HG02759 (cell line): ENCODE measurements at regions not wholly inside any gene's neighbourhood (a gene's known extent, or its start where the extent isn't known, plus 50 kb on each side); places are given as distances from the start of the nearest gene placed in this dataset.

Experiments
- ATAC-seq: cut with Tn5 transposase; IDR thresholded peaks from one replicate; pipeline ENCODE4 v1.9.1; 2021; ENCODE audit warnings: mild to moderate bottlenecking, moderate library complexity; ENCODE audit not compliant: unreplicated experiment

- ATAC-seq, result no peak
Measured at GRCh38 chr2:122363885-122364284, 608.4 kb downstream of the TSN start.

DNA sequence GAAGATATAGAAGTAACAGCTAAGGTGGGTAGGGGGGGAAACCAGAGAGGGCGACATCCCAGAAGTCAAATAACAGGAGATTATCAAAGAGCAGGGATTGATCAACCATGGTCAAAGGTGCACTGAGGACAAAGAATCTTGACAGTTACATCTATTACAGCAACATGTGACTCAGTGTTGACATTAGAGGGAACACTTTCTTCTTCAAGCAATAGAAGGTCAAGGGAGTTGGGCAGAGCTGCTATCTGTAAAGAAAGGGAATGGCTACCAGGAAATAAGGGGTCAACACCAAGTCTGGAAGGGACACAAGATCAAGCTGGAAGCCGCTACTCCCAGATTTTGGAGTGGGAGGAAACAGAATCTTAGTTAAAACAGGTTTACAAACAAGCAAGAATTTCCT, 611.0 kb downstream of the TSN start:
- no peak for ATAC-seq

- no peak for ATAC-seq
Measured at GRCh38 chr2:122366969-122367645, 611.7 kb downstream of the TSN start.

GRCh38 chr2:122367646-122368010, 612.2 kb downstream of the TSN start:
- no peak for ATAC-seq

DNA sequence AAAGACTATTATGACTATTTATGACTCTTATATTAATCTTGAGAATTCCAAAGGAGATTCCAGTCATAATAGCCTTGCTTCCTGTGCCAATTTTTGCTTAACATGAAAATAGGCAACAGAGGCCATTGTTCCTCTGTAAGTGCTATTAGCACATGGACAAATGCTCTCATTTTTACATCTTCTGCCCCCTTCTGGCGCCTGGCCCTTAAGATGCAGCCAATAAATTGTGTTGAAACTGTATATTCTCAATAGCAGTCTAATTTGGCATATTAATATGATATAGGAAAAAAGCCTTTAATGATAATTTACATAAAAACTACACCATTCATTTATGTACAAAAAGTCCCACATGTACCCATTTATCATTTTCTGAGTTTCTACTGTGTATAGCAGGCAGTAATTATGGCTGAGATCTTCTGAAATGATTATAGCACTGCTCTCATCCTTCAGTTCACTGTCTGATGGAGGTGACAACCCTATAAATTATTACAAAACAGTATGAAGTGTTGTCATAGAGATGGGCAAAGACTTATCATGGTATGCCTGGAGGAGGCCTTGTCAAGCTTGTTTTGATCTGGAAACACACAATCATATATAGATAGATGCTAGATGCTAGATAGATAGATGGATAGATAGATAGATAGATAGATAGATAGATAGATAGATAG, 613.3 kb downstream of the TSN start:
- no peak for ATAC-seq

DNA sequence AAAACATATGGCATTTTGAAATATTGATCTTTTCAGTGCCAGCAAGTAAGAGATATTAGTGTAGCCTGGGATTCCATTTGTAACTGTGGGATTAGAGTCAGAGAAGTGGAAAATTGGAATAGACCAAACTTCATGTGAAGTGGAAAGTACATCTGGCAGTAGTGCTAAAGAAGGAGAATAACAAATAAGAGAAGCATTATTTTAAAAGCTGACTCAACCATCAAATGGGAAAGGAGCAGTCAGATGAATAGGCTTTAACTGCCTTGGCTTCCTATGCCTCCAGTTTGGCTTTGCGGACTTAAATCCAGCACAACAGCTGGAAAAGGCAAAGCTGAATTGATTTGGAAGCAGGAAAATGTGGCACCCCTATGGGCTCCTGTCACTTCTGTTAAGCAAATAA, 623.1 kb downstream of the TSN start:
- no peak for ATAC-seq

DNA sequence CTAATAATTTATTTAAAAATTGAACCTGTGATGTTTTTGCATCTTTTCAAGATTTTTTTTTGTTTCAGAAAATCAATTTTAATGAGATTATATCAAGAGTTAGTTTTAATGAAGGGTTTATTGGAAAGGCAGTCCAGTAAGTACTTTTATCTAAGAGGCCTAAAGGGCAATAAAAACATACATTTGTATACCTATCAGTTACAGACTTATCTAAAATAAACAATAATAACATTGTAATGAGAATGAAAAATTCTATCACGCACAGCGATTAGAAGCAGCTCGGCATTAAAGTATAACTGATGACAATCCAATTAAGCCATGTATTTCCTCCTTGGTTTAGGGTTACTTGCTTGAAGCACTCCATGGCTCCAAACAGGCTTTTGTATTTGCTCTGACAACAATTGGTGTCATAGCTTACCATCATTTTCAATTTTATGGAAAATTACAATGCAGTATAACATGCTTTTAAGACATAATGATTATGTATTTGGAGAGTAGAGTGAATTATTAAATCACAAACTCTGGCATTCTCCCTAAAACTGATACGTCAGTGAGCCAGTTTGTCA, 629.4 kb downstream of the TSN start:
- no peak for ATAC-seq

DNA sequence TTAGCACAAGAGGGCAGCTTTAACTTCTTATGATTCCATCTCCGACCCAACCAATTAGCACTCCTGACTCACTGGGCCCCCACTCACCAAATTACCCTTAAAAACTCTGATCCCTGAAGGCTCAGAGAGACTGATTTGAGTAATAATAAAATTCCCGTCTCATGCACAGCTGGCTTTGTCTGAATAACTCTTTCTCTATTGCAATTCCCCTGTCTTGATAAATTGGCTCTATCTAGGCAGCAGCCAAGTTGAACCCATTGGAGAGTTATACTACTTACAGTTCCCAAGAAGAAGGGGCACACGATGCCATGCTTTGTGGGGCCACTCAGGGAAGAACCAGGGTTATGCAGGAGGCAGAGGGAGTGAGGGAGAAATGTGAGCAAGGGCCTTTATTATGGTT, 632.8 kb downstream of the TSN start:
- no peak for ATAC-seq

DNA sequence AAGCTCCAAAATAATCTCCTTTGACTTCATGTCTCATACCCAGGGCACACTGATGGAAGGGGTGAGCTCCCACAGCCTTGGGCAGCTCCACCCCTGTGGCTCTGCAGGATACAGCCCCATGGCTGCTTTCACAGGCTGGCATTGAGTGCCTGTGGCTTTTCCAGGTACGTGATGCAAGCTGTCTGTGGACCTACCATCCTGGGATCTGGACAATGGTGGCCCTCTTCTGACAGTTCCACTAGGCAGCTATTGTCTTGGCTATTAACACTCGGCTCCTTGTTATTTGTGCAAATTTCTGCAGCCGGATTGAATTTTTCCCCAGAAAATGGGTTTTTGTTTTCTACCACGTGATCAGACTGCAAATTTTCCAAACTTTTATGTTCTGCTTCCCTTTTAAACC, 634.2 kb downstream of the TSN start:
- no peak for ATAC-seq

GRCh38 chr2:122390406-122390805, 635.0 kb downstream of the TSN start:
- ATAC-seq, result peak; percentile 70

DNA sequence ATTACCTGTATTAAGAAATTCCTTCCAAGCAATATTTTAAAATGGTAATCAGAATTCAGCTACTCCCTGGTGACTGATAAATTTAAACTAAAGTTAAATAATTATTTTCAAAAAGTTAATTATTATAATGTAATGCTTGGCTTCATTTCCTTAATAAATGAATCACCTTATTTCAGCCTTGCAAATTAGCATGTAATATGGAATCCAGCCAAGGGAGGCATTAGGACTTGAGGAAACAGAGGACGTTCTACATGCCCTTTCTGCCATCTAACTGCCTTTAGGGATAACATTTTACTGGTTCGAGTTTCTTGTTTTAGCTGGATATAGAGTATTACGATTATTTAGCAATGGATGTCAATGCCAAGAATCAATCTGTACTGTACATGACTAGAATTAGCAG, 636.3 kb downstream of the TSN start:
- no peak for ATAC-seq

DNA sequence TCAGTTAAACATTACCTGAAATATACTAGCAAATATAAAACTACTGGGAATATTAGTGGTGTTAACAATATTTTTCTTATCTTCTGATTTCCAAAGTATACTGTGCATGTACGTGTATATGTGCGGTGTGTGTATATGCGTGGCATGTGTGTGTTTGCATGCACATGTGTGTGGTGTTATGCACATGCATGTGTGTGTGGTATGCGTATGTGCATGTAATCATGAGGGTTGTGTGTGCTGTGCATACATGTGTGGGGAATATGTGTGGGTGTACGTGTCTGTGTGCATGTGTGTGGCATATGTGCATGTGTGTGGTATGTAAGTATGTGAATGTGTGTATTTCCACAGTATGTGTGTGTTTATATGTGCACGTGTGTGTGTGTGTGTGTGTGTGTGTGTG, 640.2 kb downstream of the TSN start:
- ATAC-seq, result no peak

- no peak for ATAC-seq
Measured at GRCh38 chr2:122411231-122411630, 655.8 kb downstream of the TSN start.

DNA sequence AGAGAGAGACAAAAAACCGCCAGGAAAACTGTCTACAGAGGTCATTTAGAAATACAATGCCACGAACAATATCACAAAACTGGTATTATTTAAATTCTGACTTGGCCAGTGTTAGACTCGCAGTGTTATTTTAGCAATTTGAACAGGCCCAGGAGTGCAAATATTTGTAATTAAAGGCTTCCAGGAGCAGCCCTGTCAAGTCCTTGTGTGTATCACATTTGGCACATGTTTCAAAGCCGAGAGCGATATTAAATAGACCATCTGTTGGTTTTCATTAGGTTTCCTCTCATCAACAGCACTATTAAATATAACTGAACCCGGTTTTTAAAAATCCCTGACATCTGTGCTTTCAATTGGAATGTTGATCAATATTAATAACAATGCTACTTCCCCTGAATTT, 656.9 kb downstream of the TSN start:
- ATAC-seq, result no peak

- no peak for ATAC-seq
Measured at GRCh38 chr2:122414902-122415301, 659.5 kb downstream of the TSN start.

- no peak for ATAC-seq
Measured at GRCh38 chr2:122417114-122417513, 661.7 kb downstream of the TSN start.

- no peak for ATAC-seq
Measured at GRCh38 chr2:122421775-122422174, 666.3 kb downstream of the TSN start.

DNA sequence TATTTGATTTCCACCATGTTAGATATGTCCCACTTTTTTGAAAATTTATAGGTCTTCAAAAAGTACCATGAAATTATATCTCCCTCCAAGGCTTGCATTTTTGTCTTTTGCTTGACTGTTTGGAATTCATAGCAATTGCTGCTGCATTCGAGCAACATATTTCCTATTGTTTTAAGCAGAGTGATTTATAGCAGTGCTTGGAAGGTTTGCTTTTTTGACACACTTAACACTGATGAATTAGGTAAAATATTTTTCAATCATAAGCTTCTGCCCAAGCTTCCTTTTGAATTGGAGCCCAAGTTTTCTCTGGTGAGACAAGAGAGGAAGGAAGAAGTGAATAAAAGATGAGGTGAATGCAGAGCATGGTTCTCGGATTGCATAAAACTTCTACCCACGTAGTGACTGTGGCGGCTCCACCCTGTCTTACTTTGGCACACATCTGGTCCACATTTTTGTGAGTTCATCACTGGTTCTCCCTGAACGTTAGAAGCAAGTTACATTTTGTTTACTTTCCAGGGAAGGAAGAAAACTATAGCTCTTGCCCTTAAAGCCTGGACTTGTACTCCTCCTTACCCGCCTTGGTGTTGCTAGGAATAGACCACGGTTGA, 667.0 kb downstream of the TSN start:
- no peak for ATAC-seq

DNA sequence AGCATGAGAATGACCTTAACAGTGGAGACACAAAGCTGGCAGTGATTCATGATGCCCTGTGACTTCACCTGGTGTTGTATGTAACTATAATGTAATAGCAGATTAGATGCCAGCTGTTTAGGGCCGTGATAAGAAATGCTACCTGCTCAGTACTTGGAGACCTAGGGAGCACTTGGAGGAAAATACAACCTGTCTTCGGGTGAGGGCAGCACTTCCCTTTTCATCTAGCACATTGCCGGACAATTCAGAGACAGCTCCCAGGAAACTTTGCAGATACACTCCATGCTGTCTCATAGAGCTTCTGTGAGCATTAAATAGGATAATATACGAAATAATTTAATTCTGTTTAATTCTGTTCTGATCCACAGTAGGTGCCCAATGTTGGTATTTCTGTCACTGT, 668.5 kb downstream of the TSN start:
- no peak for ATAC-seq

DNA sequence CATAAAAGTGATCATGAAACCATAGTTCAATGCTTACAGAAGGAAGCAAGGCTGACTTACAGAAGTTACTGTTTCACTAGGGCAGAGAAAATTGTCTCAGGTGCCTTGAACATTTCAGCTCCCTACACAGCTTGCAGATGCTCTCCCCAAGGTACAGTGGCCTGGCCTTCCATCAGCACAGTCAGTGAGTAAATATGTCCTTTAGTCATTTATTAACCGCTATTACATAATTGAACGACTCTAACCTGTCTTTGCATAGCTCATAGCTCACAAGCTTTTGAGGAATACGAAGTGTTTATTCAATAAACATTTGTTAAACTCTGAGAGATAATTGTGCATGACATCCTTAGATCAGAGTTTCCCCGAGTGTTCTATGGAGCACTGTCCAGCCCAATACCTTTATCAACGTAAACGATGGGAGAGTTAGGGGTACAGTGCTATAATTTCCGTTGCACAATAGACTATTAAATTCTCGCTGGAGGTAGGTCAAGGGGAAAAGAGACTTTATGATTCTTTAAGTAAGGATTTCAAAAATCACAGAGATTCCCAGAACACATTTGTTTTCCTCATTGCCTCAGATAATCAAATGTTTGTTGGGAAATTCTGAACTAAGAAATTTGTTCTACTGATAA, 677.8 kb downstream of the TSN start:
- ATAC-seq, result no peak

GRCh38 chr2:122445003-122445402, 689.6 kb downstream of the TSN start:
- ATAC-seq, result no peak

DNA sequence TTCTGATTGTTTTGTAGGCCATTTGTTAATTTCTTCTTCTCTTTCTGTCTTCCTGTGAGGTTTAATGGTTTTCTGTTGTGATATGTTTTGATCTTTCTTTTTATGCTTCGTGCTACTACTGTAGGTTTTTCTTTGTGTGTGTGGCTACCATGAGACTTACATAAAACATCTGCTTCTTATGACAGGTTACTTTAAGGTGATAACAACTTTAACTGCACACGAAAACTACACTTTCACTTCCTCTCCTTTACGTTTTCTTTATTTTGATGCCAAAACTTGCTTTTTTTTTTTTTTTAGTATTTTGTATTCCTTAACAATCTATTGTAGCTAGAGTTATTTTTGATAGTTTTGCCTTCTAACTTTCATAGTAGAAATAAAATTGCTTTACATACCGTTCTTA, 691.3 kb downstream of the TSN start:
- ATAC-seq, result no peak
